Lung (tissue), 11 donors: ENCODE measurements at regions not wholly inside any gene's neighbourhood (a gene's known extent, or its start where the extent isn't known, plus 50 kb on each side); places are given as distances from the start of the nearest gene placed in this dataset.

Experiments used
- ATAC-seq: fragments of 200-7000 bp; cut with Tn5 transposase; one replicate; pipeline ENCODE4 v1.9.1; 2020; ENCODE audit warnings: moderate number of reproducible peaks; ENCODE audit not compliant: insufficient read depth, low FRiP score
- DNase-seq, 3 donors: peaks; one replicate each; pipeline ENCODE4 v3.0.0-alpha.2; 2013 to 2017
- H3K27ac ChIP-seq, 2 donors: one replicate each; pipeline ENCODE4 v1.5.1; 2013; ENCODE audit warnings: mild to moderate bottlenecking in 2 of 2, moderate library complexity in 2 of 2, control low read depth in 1 of 2, inconsistent platforms in 1 of 2, low read depth in 1 of 2, low read length in 1 of 2
- H3K27me3 ChIP-seq, 3 donors: one replicate each; pipeline ENCODE4 v1.5.1; 2013; ENCODE audit warnings: low read length in 2 of 3; ENCODE audit not compliant: control insufficient read depth in 3 of 3, insufficient read depth in 3 of 3
- H3K36me3 ChIP-seq, 4 donors: one replicate each; pipeline ENCODE4 v1.5.1; 2013; ENCODE audit warnings: low read length in 4 of 4, mild to moderate bottlenecking in 1 of 4, moderate library complexity in 1 of 4; ENCODE audit not compliant: control insufficient read depth in 4 of 4, insufficient read depth in 4 of 4
- H3K4me1 ChIP-seq, 5 donors: one replicate each; pipeline ENCODE4 v1.5.1; 2013; ENCODE audit warnings: low read length in 5 of 5, mild to moderate bottlenecking in 2 of 5, moderate library complexity in 1 of 5; ENCODE audit not compliant: control insufficient read depth in 5 of 5, insufficient read depth in 5 of 5
- H3K4me3 ChIP-seq: one replicate; pipeline ENCODE4 v1.5.1; 2013; ENCODE audit warnings: mild to moderate bottlenecking, control low read depth, moderate library complexity
- H3K9ac ChIP-seq, 2 donors: one replicate each; pipeline ENCODE4 v1.5.1; 2013; ENCODE audit warnings: low read length in 2 of 2, control low read depth in 1 of 2; ENCODE audit not compliant: insufficient read depth in 1 of 2
- H3K9me3 ChIP-seq, 4 donors: one replicate each; pipeline ENCODE4 v1.5.1; 2013; ENCODE audit warnings: low read length in 3 of 4, mild to moderate bottlenecking in 1 of 4, moderate library complexity in 1 of 4; ENCODE audit not compliant: control insufficient read depth in 4 of 4, insufficient read depth in 3 of 4
- CTCF ChIP-seq: IDR thresholded peaks from 2 replicates; pipeline ENCODE4 v1.5.1; 2012; ENCODE audit warnings: mild to moderate bottlenecking; ENCODE audit errors: control extremely low read depth, extremely low read depth
- WGBS, 2 donors: extraction: QIAGEN DNeasy Blood & Tissue Kit; methylation state at CpG; one replicate each; pipeline ENCODE4 v1.1.7; 2013; 5-methylcytosine and 5-hydroxymethylcytosine counted together
- donor health status: control.
- donor health status: control.
- donor health status: Bipolar disorder and iron deficiency.
- donor health status: healthy.
- donor health status: DM: yes; HTN: yes; CAD: no.

GRCh38 chr5:52520171-52520570, 267.5 kb upstream of the ITGA1 start:
- DNase-seq (no peak), ATAC-seq (no peak)
- Histone ChIP-seq H3K4me3 (no peak overlapping the region), H3K27me3 (no peaks in the 10 kb centered on the region), H3K9ac (no peak overlapping the region), H3K27ac (no peak overlapping the region), H3K4me1 (peaks cover 0 to 2% (median 0%) of the 10 kb centered on the region in 5 donors), H3K9me3 (peaks cover 0 to 5% (median 0%) of the 10 kb centered on the region in 4 donors), H3K36me3 (no peaks in the 10 kb centered on the region)
- WGBS, 2 donors, result 90 to 91% methylated on average over 3 of the region's 3 CpGs
- TF ChIP-seq CTCF, result no peak

GRCh38 chr5:52521236-52521635, 266.5 kb upstream of the ITGA1 start:
- Histone ChIP-seq H3K27ac (no peak overlapping the region), H3K4me1 (peaks cover 0 to 2% (median 0%) of the 10 kb centered on the region in 5 donors), H3K27me3 (no peaks in the 10 kb centered on the region), H3K9me3 (no peaks in the 10 kb centered on the region), H3K36me3 (no peaks in the 10 kb centered on the region), H3K9ac (no peak overlapping the region), H3K4me3 (no peak overlapping the region)
- ATAC-seq, result no peak
- TF ChIP-seq CTCF, result no peak
- 90 to 98% methylated on average over 4 of the region's 4 CpGs for WGBS, 2 donors
- no peak for DNase-seq

- DNase-seq, result no peak
- no peak for TF ChIP-seq CTCF
- no peak overlapping the region for H3K9ac ChIP-seq
- H3K4me1 ChIP-seq, result peaks cover 0 to 2% (median 0%) of the 10 kb centered on the region in 5 donors
- H3K27ac ChIP-seq, result no peak overlapping the region
- no peaks in the 10 kb centered on the region for H3K27me3 ChIP-seq
- no peaks in the 10 kb centered on the region for H3K9me3 ChIP-seq
- 77 to 81% methylated on average over 4 of the region's 4 CpGs for WGBS, 2 donors
- no peaks in the 10 kb centered on the region for H3K36me3 ChIP-seq
- ATAC-seq, result no peak
- H3K4me3 ChIP-seq, result no peak overlapping the region
Measured at GRCh38 chr5:52523701-52524100, 264.0 kb upstream of the ITGA1 start.

- no peak for DNase-seq
- no peaks in the 10 kb centered on the region for H3K27me3 ChIP-seq
- H3K9ac ChIP-seq, result no peak overlapping the region
- TF ChIP-seq CTCF, result no peak
- no peaks in the 10 kb centered on the region for H3K4me1 ChIP-seq
- no peak for ATAC-seq
- 75 to 87% methylated on average over 4 of the region's 4 CpGs for WGBS, 2 donors
- no peak overlapping the region for H3K4me3 ChIP-seq
- no peak overlapping the region for H3K27ac ChIP-seq
- no peaks in the 10 kb centered on the region for H3K36me3 ChIP-seq
- peaks cover 0 to 4% (median under 1%) of the 10 kb centered on the region in 4 donors for H3K9me3 ChIP-seq
Measured at GRCh38 chr5:52531105-52531504, 256.6 kb upstream of the ITGA1 start.
